NT2/D1 (cell line): ENCODE measurements at regions not wholly inside any gene's neighbourhood (a gene's known extent, or its start where the extent isn't known, plus 50 kb on each side); places are given as distances from the start of the nearest gene placed in this dataset.

Experiments
- SUZ12 ChIP-seq: IDR thresholded peaks from 2 replicates; pipeline ENCODE4 v1.6.1; 2011; ENCODE audit not compliant: insufficient read length, insufficient read depth; ENCODE audit errors: extremely low read depth
- ZNF274 ChIP-seq: IDR thresholded peaks from 2 replicates; pipeline ENCODE4 v1.6.1; 2011; ENCODE audit warnings: mild to moderate bottlenecking, low read depth, low read length

GRCh38 chr11:121367001-121367843 lies 74.7 kb downstream of the SC5D start:
- TF ChIP-seq SUZ12: no peak
- TF ChIP-seq ZNF274: no peak
